Loucy (cell line): ENCODE measurements at regions not wholly inside any gene's neighbourhood (a gene's known extent, or its start where the extent isn't known, plus 50 kb on each side); places are given as distances from the start of the nearest gene placed in this dataset.

Experiments used
- EZH2phosphoT487 ChIP-seq: fragments of 200-600 bp; IDR thresholded peaks from 2 replicates; pipeline ENCODE4 v1.6.1; 2018; ENCODE audit warnings: antibody characterized with exemption, mild to moderate bottlenecking, moderate library complexity, borderline replicate concordance
- TF ChIP-seq, protein P1 (sequence below): fragments of 200-600 bp; sonication (generic); conservative IDR thresholded peaks from 2 replicates; pipeline ENCODE4 v1.5.1; 2014; ENCODE audit warnings: mild to moderate bottlenecking, antibody characterized with exemption, low read length

DNA sequence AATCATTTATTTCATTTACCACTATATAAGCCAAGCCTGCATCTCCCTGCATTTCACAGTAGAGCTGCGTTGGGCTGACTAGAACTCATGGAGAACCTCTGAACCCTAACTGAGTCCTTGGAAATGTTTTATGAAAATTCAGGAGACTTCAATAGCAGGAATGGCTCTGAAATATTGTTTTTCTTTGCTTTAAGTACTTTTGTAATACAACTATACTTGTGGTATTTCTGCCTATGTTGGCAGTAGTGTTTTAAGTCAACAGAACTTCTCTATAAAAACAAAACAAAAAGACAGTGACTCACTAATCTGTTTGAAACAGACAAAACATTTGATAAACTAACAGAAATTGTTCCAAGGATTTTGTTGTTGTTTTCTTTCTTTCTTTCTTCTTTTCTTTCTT is 489.2 kb upstream of the MEF2C start:
- TF ChIP-seq, protein P1, sequence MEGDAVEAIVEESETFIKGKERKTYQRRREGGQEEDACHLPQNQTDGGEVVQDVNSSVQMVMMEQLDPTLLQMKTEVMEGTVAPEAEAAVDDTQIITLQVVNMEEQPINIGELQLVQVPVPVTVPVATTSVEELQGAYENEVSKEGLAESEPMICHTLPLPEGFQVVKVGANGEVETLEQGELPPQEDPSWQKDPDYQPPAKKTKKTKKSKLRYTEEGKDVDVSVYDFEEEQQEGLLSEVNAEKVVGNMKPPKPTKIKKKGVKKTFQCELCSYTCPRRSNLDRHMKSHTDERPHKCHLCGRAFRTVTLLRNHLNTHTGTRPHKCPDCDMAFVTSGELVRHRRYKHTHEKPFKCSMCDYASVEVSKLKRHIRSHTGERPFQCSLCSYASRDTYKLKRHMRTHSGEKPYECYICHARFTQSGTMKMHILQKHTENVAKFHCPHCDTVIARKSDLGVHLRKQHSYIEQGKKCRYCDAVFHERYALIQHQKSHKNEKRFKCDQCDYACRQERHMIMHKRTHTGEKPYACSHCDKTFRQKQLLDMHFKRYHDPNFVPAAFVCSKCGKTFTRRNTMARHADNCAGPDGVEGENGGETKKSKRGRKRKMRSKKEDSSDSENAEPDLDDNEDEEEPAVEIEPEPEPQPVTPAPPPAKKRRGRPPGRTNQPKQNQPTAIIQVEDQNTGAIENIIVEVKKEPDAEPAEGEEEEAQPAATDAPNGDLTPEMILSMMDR, result no peak
- TF ChIP-seq EZH2phosphoT487, result no peak
